Stimulated activated CD4-positive, alpha-beta T cell treated with anti-CD3 and anti-CD28 coated beads, Interleukin-1b, Interleukin-23, amount 100 ng/mL, for 24 hours (primary cell): ENCODE measurements at regions not wholly inside any gene's neighbourhood (a gene's known extent, or its start where the extent isn't known, plus 50 kb on each side); places are given as distances from the start of the nearest gene placed in this dataset.

ENCODE experiments used
- DNase-seq, 4 experiments: peaks; one replicate each; pipeline ENCODE4 v3.0.0-alpha.2; 2020; ENCODE audit warnings: low read depth in 4 of 4, low spot score in 1 of 4

- DNase-seq: no peak
These were observed 882.9 kb upstream of the SLIT2 start for GRCh38 chr4:19368800-19369199.

GRCh38 chr4:19366916-19367315, 884.8 kb upstream of the SLIT2 start:
- DNase-seq: no peak

- DNase-seq: no peak
These were observed 893.7 kb upstream of the SLIT2 start for GRCh38 chr4:19358015-19358414.

- DNase-seq: no peak
These were observed 902.3 kb upstream of the SLIT2 start for GRCh38 chr4:19349416-19349815.

GRCh38 chr4:19348746-19349145, 903.0 kb upstream of the SLIT2 start:
- no peak for DNase-seq

- DNase-seq: no peak
These were observed 905.1 kb upstream of the SLIT2 start for GRCh38 chr4:19346636-19347035.

- DNase-seq: no peak
These were observed 922.1 kb upstream of the SLIT2 start for GRCh38 chr4:19329631-19330030.

GRCh38 chr4:19329077-19329476, 922.6 kb upstream of the SLIT2 start:
- DNase-seq: no peak

GRCh38 chr4:19327364-19327763, 924.3 kb upstream of the SLIT2 start:
- DNase-seq: no peak

- no peak for DNase-seq
These were observed 927.5 kb upstream of the SLIT2 start for GRCh38 chr4:19324184-19324583.

GRCh38 chr4:19319607-19320006, 932.1 kb upstream of the SLIT2 start:
- no peak for DNase-seq

- DNase-seq: no peak
These were observed 934.3 kb upstream of the SLIT2 start for GRCh38 chr4:19317377-19317776.

GRCh38 chr4:19314116-19314515, 937.6 kb upstream of the SLIT2 start:
- no peak for DNase-seq

GRCh38 chr4:19309378-19309777, 942.3 kb upstream of the SLIT2 start:
- DNase-seq: no peak

- no peak for DNase-seq
These were observed 947.7 kb upstream of the SLIT2 start for GRCh38 chr4:19304028-19304427.

GRCh38 chr4:19301527-19301926, 950.2 kb upstream of the SLIT2 start:
- no peak for DNase-seq

GRCh38 chr4:19300213-19300612, 951.5 kb upstream of the SLIT2 start:
- no peak for DNase-seq

- no peak for DNase-seq
These were observed 952.7 kb upstream of the SLIT2 start for GRCh38 chr4:19298998-19299397.

- DNase-seq: no peak
These were observed 957.9 kb upstream of the SLIT2 start for GRCh38 chr4:19293781-19294180.

GRCh38 chr4:19293080-19293479, 958.6 kb upstream of the SLIT2 start:
- DNase-seq: no peak

- no peak for DNase-seq
These were observed 964.8 kb upstream of the SLIT2 start for GRCh38 chr4:19286924-19287323.

GRCh38 chr4:19285146-19285545, 966.6 kb upstream of the SLIT2 start:
- no peak for DNase-seq

- no peak for DNase-seq
These were observed 973.0 kb upstream of the SLIT2 start for GRCh38 chr4:19278665-19279064.

GRCh38 chr4:19266566-19266965, 985.1 kb upstream of the SLIT2 start:
- no peak for DNase-seq
